Sciatic nerve (tissue), 2 donors: ENCODE measurements at regions not wholly inside any gene's neighbourhood (a gene's known extent, or its start where the extent isn't known, plus 50 kb on each side); places are given as distances from the start of the nearest gene placed in this dataset.
A peak's percentile ranks its signal among the peaks of the same experiment; 100 is the strongest.

Experiments used
- ATAC-seq: fragments of 200-7000 bp; cut with Tn5 transposase; one replicate; pipeline ENCODE4 v1.9.1; 2020; ENCODE audit warnings: mild to moderate bottlenecking, moderate library complexity
- DNase-seq: peaks from one replicate; pipeline ENCODE4 v3.0.0-alpha.2; 2020; ENCODE audit warnings: low spot score
- intact Hi-C: fragments of 100-400 bp; cut with DNase I; formaldehyde crosslinking; loops from one replicate; pipeline ENCODE4 v1.14.2; 2022
- donor health status: DM: no; HTN: no; CAD: no.
- donor health status: DM: no; HTN: no; CAD: no.

GRCh38 chr3:177960014-177960413, 576.2 kb upstream of the KCNMB2 start:
- intact Hi-C loops, result no loop called here
- DNase-seq, result no peak
- ATAC-seq, result peak; percentile 30

GRCh38 chr3:177960722-177961121, 575.5 kb upstream of the KCNMB2 start:
- no peak for DNase-seq
- intact Hi-C loops, result no loop called here
- no peak for ATAC-seq

GRCh38 chr3:177961784-177962183, 574.5 kb upstream of the KCNMB2 start:
- intact Hi-C loops, result no loop called here
- ATAC-seq (no peak), DNase-seq (no peak)

- intact Hi-C loops, result no loop called here
- DNase-seq (no peak), ATAC-seq (no peak)
Measured at GRCh38 chr3:177966493-177966892, 569.7 kb upstream of the KCNMB2 start.

- DNase-seq (no peak), ATAC-seq (no peak)
- intact Hi-C loops, result no loop called here
Measured at GRCh38 chr3:177968891-177969290, 567.3 kb upstream of the KCNMB2 start.

GRCh38 chr3:177973241-177973840, 562.9 kb upstream of the KCNMB2 start:
- DNase-seq (no peak), ATAC-seq (no peak)
- intact Hi-C loops, result no loop called here

- ATAC-seq (no peak), DNase-seq (no peak)
- intact Hi-C loops, result no loop called here
Measured at GRCh38 chr3:177976241-177976640, 560.0 kb upstream of the KCNMB2 start.

- intact Hi-C loops, result no loop called here
- DNase-seq, result no peak
- ATAC-seq, result no peak
Measured at GRCh38 chr3:177976866-177977265, 559.4 kb upstream of the KCNMB2 start.

- intact Hi-C loops, result no loop called here
- ATAC-seq (no peak), DNase-seq (no peak)
Measured at GRCh38 chr3:177977381-177978158, 558.7 kb upstream of the KCNMB2 start.

GRCh38 chr3:177978946-177979345, 557.3 kb upstream of the KCNMB2 start:
- DNase-seq (no peak), ATAC-seq (no peak)
- intact Hi-C loops, result no loop called here

- intact Hi-C loops, result no loop called here
- no peak for DNase-seq
- ATAC-seq, result no peak
Measured at GRCh38 chr3:177979703-177980102, 556.5 kb upstream of the KCNMB2 start.

GRCh38 chr3:177981576-177981975, 554.7 kb upstream of the KCNMB2 start:
- intact Hi-C loops, result no loop called here
- no peak for DNase-seq

GRCh38 chr3:177982034-177982433, 554.2 kb upstream of the KCNMB2 start:
- DNase-seq (no peak), ATAC-seq (no peak)
- intact Hi-C loops, result no loop called here

More at GRCh38 chr3:177981576-177981975, 554.7 kb upstream of the KCNMB2 start:
- no peak for ATAC-seq

- ATAC-seq (no peak), DNase-seq (no peak)
- intact Hi-C loops, result no loop called here
Measured at GRCh38 chr3:177983320-177983719, 552.9 kb upstream of the KCNMB2 start.

GRCh38 chr3:177992993-177993970, 543.0 kb upstream of the KCNMB2 start:
- intact Hi-C loops, result no loop called here
- no peak for ATAC-seq
- DNase-seq, result no peak

GRCh38 chr3:177994976-177995375, 541.3 kb upstream of the KCNMB2 start:
- intact Hi-C loops, result no loop called here
- ATAC-seq, result no peak

GRCh38 chr3:177995381-177996085, 540.7 kb upstream of the KCNMB2 start:
- intact Hi-C loops, result no loop called here
- no peak for ATAC-seq

More at GRCh38 chr3:177994976-177995375, 541.3 kb upstream of the KCNMB2 start:
- no peak for DNase-seq

GRCh38 chr3:178001670-178002101, 534.5 kb upstream of the KCNMB2 start:
- no peak for DNase-seq
- peak; percentile 20 for ATAC-seq
- intact Hi-C loops, result no loop called here

More at GRCh38 chr3:177995381-177996085, 540.7 kb upstream of the KCNMB2 start:
- DNase-seq, result no peak

- DNase-seq, result no peak
- ATAC-seq, result no peak
- intact Hi-C loops, result no loop called here
Measured at GRCh38 chr3:178002113-178002512, 534.1 kb upstream of the KCNMB2 start.
